SK-N-SH treated with all-trans-retinoic acid at 6 μM for 48 hours (cell line): ENCODE measurements at regions not wholly inside any gene's neighbourhood (a gene's known extent, or its start where the extent isn't known, plus 50 kb on each side); places are given as distances from the start of the nearest gene placed in this dataset.

Experiments
- ATAC-seq: fragments of 200-7000 bp; cut with Tn5 transposase; 3 replicates; pipeline ENCODE4 v1.9.1; 2020; ENCODE audit warnings: mild to moderate bottlenecking, moderate library complexity
- ARNTL ChIP-seq: fragments of 450-650 bp; formaldehyde crosslinking; IDR thresholded peaks from 2 replicates; pipeline ENCODE4 v1.5.0; 2020; ENCODE audit warnings: low read depth, mild to moderate bottlenecking, moderate library complexity, borderline replicate concordance
- CSDC2 ChIP-seq: fragments of 250-450 bp; sonication (Bioruptor Pico); IDR thresholded peaks from 2 replicates; pipeline ENCODE4 v1.5.0; 2020; ENCODE audit warnings: mild to moderate bottlenecking, moderate library complexity
- ESRRG ChIP-seq: fragments of 250-450 bp; sonication (Bioruptor Pico); IDR thresholded peaks from 2 replicates; pipeline ENCODE4 v1.6.1; 2021; ENCODE audit warnings: mild to moderate bottlenecking
- ISL1 ChIP-seq: fragments of 250-450 bp; sonication (Bioruptor Pico); IDR thresholded peaks from 2 replicates; pipeline ENCODE4 v2.1.2; 2022; ENCODE audit warnings: mild to moderate bottlenecking, moderate library complexity
- PATZ1 ChIP-seq: fragments of 250-450 bp; sonication (Bioruptor Pico); IDR thresholded peaks from 2 replicates; pipeline ENCODE4 v1.8.0; 2020; ENCODE audit warnings: mild to moderate bottlenecking, moderate library complexity, borderline replicate concordance
- POU6F1 ChIP-seq: fragments of 250-450 bp; sonication (Bioruptor Pico); IDR thresholded peaks from 2 replicates; pipeline ENCODE4 v1.8.0; 2021; ENCODE audit warnings: low read depth, mild to moderate bottlenecking, moderate library complexity, borderline replicate concordance
- PPARA ChIP-seq: fragments of 250-450 bp; sonication (Bioruptor Pico); IDR thresholded peaks from 2 replicates; pipeline ENCODE4 v1.5.0; 2020; ENCODE audit warnings: mild to moderate bottlenecking, borderline replicate concordance
- RARB ChIP-seq: fragments of 250-450 bp; sonication (Bioruptor Pico); IDR thresholded peaks from 2 replicates; pipeline ENCODE4 v1.8.0; 2021; ENCODE audit warnings: mild to moderate bottlenecking, moderate library complexity
- SNAI2 ChIP-seq: fragments of 250-450 bp; sonication (Bioruptor Pico); IDR thresholded peaks from 2 replicates; pipeline ENCODE4 v1.5.0; 2020; ENCODE audit warnings: mild to moderate bottlenecking, moderate library complexity
- TCF4 ChIP-seq: fragments of 250-450 bp; sonication (Bioruptor Pico); IDR thresholded peaks from 2 replicates; pipeline ENCODE4 v1.8.0; 2021; ENCODE audit warnings: mild to moderate bottlenecking, moderate library complexity, borderline replicate concordance
- TOX ChIP-seq: fragments of 250-450 bp; sonication (Bioruptor Pico); IDR thresholded peaks from 2 replicates; pipeline ENCODE4 v1.8.0; 2021; ENCODE audit warnings: mild to moderate bottlenecking, moderate library complexity, borderline replicate concordance
- ZC3H10 ChIP-seq: fragments of 250-450 bp; sonication (Bioruptor Pico); IDR thresholded peaks from 2 replicates; pipeline ENCODE4 v1.5.1; 2021; ENCODE audit warnings: mild to moderate bottlenecking, moderate library complexity
- ZFP30 ChIP-seq: fragments of 450-650 bp; formaldehyde crosslinking; IDR thresholded peaks from 2 replicates; pipeline ENCODE4 v1.5.0; 2022; ENCODE audit warnings: mild to moderate bottlenecking, moderate library complexity
- ZNF8 ChIP-seq: fragments of 450-650 bp; formaldehyde crosslinking; IDR thresholded peaks from 2 replicates; pipeline ENCODE4 v1.5.0; 2020; ENCODE audit warnings: mild to moderate bottlenecking, moderate library complexity
- TF ChIP-seq, protein P1 (sequence below): fragments of 250-450 bp; sonication (Bioruptor Pico); IDR thresholded peaks from 2 replicates; pipeline ENCODE4 v1.5.0; 2020; ENCODE audit warnings: mild to moderate bottlenecking, moderate library complexity
- TF ChIP-seq, protein P2 (sequence below): fragments of 250-450 bp; sonication (Bioruptor Pico); IDR thresholded peaks from 2 replicates; pipeline ENCODE4 v1.5.1; 2021; ENCODE audit warnings: mild to moderate bottlenecking, moderate library complexity

- TF ChIP-seq ESRRG (no peak), POU6F1 (no peak), RARB (CRISPR knock-in tag) (no peak), PPARA (CRISPR knock-in tag) (no peak), ZC3H10 (no peak), PATZ1 (CRISPR knock-in tag) (no peak)
- no peak for ATAC-seq
Observed at GRCh38 chr7:42570944-42571343, 333.9 kb upstream of the GLI3 start.

DNA sequence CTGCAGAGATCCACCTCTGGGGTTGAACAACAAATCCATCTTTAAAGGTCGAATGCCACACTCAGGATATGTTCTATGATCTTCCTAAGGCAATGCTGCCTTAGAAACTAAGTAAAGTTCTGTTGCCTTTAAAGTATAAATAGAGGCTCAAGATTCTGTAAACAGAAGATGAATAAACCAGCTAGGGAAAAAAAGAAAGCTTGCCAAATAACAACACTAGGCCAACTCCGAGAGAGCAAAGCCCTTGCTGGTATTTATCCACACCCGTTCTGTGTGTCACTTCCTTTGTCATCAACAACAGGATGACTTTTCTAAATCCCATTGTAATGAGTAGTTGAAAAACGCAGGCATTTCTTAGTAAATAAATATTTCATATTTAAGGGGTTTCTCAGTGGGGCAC lies 330.0 kb upstream of the GLI3 start:
- TF ChIP-seq, protein P1, sequence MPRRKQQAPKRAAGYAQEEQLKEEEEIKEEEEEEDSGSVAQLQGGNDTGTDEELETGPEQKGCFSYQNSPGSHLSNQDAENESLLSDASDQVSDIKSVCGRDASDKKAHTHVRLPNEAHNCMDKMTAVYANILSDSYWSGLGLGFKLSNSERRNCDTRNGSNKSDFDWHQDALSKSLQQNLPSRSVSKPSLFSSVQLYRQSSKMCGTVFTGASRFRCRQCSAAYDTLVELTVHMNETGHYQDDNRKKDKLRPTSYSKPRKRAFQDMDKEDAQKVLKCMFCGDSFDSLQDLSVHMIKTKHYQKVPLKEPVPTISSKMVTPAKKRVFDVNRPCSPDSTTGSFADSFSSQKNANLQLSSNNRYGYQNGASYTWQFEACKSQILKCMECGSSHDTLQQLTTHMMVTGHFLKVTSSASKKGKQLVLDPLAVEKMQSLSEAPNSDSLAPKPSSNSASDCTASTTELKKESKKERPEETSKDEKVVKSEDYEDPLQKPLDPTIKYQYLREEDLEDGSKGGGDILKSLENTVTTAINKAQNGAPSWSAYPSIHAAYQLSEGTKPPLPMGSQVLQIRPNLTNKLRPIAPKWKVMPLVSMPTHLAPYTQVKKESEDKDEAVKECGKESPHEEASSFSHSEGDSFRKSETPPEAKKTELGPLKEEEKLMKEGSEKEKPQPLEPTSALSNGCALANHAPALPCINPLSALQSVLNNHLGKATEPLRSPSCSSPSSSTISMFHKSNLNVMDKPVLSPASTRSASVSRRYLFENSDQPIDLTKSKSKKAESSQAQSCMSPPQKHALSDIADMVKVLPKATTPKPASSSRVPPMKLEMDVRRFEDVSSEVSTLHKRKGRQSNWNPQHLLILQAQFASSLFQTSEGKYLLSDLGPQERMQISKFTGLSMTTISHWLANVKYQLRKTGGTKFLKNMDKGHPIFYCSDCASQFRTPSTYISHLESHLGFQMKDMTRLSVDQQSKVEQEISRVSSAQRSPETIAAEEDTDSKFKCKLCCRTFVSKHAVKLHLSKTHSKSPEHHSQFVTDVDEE (CRISPR knock-in tag): no peak
- TF ChIP-seq ESRRG (no peak), RARB (CRISPR knock-in tag) (no peak), ARNTL (CRISPR knock-in tag) (no peak), POU6F1 (no peak), ISL1 (CRISPR knock-in tag) (no peak), ZFP30 (CRISPR knock-in tag) (no peak)
- no peak for ATAC-seq

GRCh38 chr7:42561797-42562196 lies 324.8 kb upstream of the GLI3 start:
- no peak for ATAC-seq
- no peak for TF ChIP-seq POU6F1
- TF ChIP-seq SNAI2 (CRISPR knock-in tag): no peak
- TF ChIP-seq, protein P1 (CRISPR knock-in tag): no peak
- TF ChIP-seq CSDC2: no peak
- no peak for TF ChIP-seq TOX (CRISPR knock-in tag)
- TF ChIP-seq ZFP30 (CRISPR knock-in tag): no peak
- no peak for TF ChIP-seq ESRRG
- TF ChIP-seq PPARA (CRISPR knock-in tag): no peak
- no peak for TF ChIP-seq RARB (CRISPR knock-in tag)
- no peak for TF ChIP-seq ZNF8 (CRISPR knock-in tag)
- TF ChIP-seq TCF4 (CRISPR knock-in tag): no peak
- TF ChIP-seq, protein P2, sequence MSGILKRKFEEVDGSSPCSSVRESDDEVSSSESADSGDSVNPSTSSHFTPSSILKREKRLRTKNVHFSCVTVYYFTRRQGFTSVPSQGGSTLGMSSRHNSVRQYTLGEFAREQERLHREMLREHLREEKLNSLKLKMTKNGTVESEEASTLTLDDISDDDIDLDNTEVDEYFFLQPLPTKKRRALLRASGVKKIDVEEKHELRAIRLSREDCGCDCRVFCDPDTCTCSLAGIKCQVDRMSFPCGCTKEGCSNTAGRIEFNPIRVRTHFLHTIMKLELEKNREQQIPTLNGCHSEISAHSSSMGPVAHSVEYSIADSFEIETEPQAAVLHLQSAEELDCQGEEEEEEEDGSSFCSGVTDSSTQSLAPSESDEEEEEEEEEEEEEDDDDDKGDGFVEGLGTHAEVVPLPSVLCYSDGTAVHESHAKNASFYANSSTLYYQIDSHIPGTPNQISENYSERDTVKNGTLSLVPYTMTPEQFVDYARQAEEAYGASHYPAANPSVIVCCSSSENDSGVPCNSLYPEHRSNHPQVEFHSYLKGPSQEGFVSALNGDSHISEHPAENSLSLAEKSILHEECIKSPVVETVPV (CRISPR knock-in tag): no peak
